ENCODE measurements at regions not wholly inside any gene's neighbourhood (a gene's known extent, or its start where the extent isn't known, plus 50 kb on each side); places are given as distances from the start of the nearest gene placed in this dataset.
"Not testable (repeated sequence)": the region's sequence is repeated elsewhere in the genome, so short reads cannot be mapped to it uniquely, and the experiment has no call there.

- intact Hi-C loops (cut with DNase I; ENCODE audit: low total_unique reads) = no loop called here
- H3K27me3 ChIP-seq (replicated peaks in 1 of 7) = no peaks in the 10 kb centered on the region
Measured at GRCh38 chr18:40120796-40121391, 1834.1 kb upstream of the PIK3C3 start.

GRCh38 chr18:40120356-40120755 is 1834.7 kb upstream of the PIK3C3 start:
- H3K4me3 ChIP-seq = no peak overlapping the region
- intact Hi-C loops (cut with DNase I; ENCODE audit: low total_unique reads) = no loop called here
- no peak for DNase-seq
- H3K4me1 ChIP-seq = no peaks in the 10 kb centered on the region
- H3K27ac ChIP-seq = no peak overlapping the region
- no peak for TF ChIP-seq POLR2AphosphoS5 (IDR thresholded peaks at IDR 0.05)
- no peaks in the 10 kb centered on the region for H3K36me3 ChIP-seq
- 88 to 96% (median 93%) methylated on average over 1 of the region's 1 CpG for WGBS, 5 donors
- H3K27me3 ChIP-seq (replicated peaks in 1 of 7) = no peaks in the 10 kb centered on the region
- peaks cover 0 to 16% (median 6%) of the 10 kb centered on the region in 8 donors for H3K9me3 ChIP-seq

More at GRCh38 chr18:40120796-40121391, 1834.1 kb upstream of the PIK3C3 start:
- DNase-seq = no peak
- H3K9me3 ChIP-seq = peaks cover 0 to 16% (median 6%) of the 10 kb centered on the region in 8 donors
- H3K27ac ChIP-seq = no peak overlapping the region
- WGBS, 5 donors = 21 to 33% (median 30%) methylated on average over 2 of the region's 2 CpGs
- no peaks in the 10 kb centered on the region for H3K4me1 ChIP-seq
- TF ChIP-seq POLR2A (IDR thresholded peaks at IDR 0.05) = no peak
- TF ChIP-seq CTCF (IDR thresholded peaks at IDR 0.05 in 8 of 11, conservative IDR thresholded peaks at IDR 0.05 in 3 of 11) = no peak
- TF ChIP-seq POLR2AphosphoS5 (IDR thresholded peaks at IDR 0.05) = no peak
- no peaks in the 10 kb centered on the region for H3K36me3 ChIP-seq
- no peak overlapping the region for H3K4me3 ChIP-seq

GRCh38 chr18:40119581-40119980 is 1835.5 kb upstream of the PIK3C3 start:
- intact Hi-C loops (cut with DNase I; ENCODE audit: low total_unique reads); DNase-seq; H3K36me3 ChIP-seq; H3K27me3 ChIP-seq (replicated peaks in 1 of 7); H3K4me3 ChIP-seq; H3K27ac ChIP-seq; H3K4me1 ChIP-seq: not testable (repeated sequence)
- WGBS, 5 donors = 71 to 91% (median 83%) methylated on average over 10 of the region's 10 CpGs
- H3K9me3 ChIP-seq = peaks cover 0 to 16% (median 6%) of the 10 kb centered on the region in 8 donors

DNA sequence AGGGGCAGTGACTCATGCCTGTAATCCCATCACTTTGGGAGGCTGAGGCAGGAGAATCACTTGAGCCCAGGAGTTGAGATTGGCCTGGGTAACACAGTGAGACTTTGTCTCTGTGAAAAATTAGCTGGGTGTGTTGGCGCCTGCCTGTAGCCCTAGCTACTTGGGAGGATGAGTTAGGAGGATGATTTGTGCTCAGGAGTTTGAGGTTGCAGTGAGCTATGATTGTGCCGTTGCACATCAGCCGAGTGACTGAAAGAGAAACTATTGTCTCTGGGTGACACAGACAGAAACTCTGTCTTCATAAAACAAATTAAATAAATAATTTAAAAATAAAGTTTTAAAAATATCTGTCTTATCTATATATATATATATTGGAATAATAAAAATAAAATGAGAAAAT is 1844.6 kb upstream of the PIK3C3 start:
- Histone ChIP-seq H3K4me3 (no peak overlapping the region), H3K4me1 (no peaks in the 10 kb centered on the region), H3K27ac (no peak overlapping the region), H3K9me3 (peaks cover 0 to 8% (median 0%) of the 10 kb centered on the region in 8 donors), H3K27me3 (replicated peaks in 1 of 7) (no peaks in the 10 kb centered on the region), H3K36me3 (no peaks in the 10 kb centered on the region)
- WGBS, 5 donors = 84 to 96% (median 88%) methylated on average over 3 of the region's 3 CpGs
- TF ChIP-seq POLR2AphosphoS5 (IDR thresholded peaks at IDR 0.05) = no peak
- no peak for TF ChIP-seq CTCF (IDR thresholded peaks at IDR 0.05 in 8 of 11, conservative IDR thresholded peaks at IDR 0.05 in 3 of 11)
- no peak for TF ChIP-seq POLR2A (IDR thresholded peaks at IDR 0.05)
- DNase-seq = no peak
- intact Hi-C loops (cut with DNase I; ENCODE audit: low total_unique reads) = no loop called here

GRCh38 chr18:40109252-40110049 is 1845.6 kb upstream of the PIK3C3 start:
- DNase-seq = no peak
- Histone ChIP-seq H3K36me3 (no peaks in the 10 kb centered on the region), H3K9me3 (peaks cover 0 to 8% (median 2%) of the 10 kb centered on the region in 8 donors), H3K4me1 (no peaks in the 10 kb centered on the region), H3K4me3 (no peak overlapping the region), H3K27ac (no peak overlapping the region), H3K27me3 (replicated peaks in 1 of 7) (no peaks in the 10 kb centered on the region)
- intact Hi-C loops (cut with DNase I; ENCODE audit: low total_unique reads) = no loop called here
- 19 to 41% (median 27%) methylated on average over 2 of the region's 2 CpGs for WGBS, 5 donors
- TF ChIP-seq POLR2AphosphoS5 (IDR thresholded peaks at IDR 0.05) (no peak), CTCF (IDR thresholded peaks at IDR 0.05 in 8 of 11, conservative IDR thresholded peaks at IDR 0.05 in 3 of 11) (no peak), POLR2A (IDR thresholded peaks at IDR 0.05) (no peak)
